NCI-H2196 (cell line): ENCODE measurements at regions not wholly inside any gene's neighbourhood (a gene's known extent, or its start where the extent isn't known, plus 50 kb on each side); places are given as distances from the start of the nearest gene placed in this dataset.
A peak's percentile ranks its signal among the peaks of the same experiment; 100 is the strongest.
"Not testable (repeated sequence)": the region's sequence is repeated elsewhere in the genome, so short reads cannot be mapped to it uniquely, and the experiment has no call there.

Experiments
- DNase-seq: peaks from one replicate; lab custom pipeline; 2025; ENCODE audit not compliant: unreplicated experiment; lab: John Stamatoyannopoulos, UW

DNA sequence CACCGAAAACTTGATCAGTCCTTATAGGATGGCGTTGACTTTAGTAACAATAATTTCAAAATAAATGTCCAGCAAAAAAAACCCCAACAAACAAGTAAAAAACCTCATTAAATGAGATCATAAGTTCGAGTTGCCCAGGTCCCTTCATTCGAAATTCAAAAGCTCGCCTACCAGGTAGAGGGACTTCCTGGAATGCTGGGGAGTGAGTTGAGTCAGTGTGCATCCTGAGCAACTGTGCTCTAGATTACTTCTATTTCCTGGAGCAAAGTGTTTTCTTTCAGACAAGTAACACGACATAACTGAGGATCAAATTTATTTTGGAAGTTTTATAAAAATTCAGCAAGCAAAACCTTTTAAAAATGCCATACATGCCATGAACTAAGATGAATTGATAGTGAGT lies 511.9 kb upstream of the CITED2 start:
- no peak for DNase-seq

DNA sequence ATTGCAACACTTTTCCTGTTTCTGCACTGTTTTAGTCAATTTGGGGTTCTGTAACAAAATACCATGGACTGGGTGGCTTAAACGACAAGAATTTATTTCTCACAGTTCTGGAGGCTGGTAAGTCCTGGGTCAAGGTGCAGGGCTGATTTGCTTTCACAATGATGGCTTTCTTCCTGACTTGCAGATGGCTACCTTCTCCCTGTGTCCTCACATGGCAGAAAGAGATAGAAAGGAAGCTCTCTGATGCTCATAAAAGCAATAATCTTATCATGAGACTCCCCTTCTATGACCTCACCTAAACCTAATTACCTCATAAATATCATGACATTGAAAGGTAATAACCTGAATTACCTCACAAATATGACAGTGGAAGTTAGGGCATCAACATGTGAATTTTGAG lies 511.5 kb upstream of the CITED2 start:
- no peak for DNase-seq

- DNase-seq, result no peak
Observed at GRCh38 chr6:139883776-139884175, 509.3 kb upstream of the CITED2 start.

DNA sequence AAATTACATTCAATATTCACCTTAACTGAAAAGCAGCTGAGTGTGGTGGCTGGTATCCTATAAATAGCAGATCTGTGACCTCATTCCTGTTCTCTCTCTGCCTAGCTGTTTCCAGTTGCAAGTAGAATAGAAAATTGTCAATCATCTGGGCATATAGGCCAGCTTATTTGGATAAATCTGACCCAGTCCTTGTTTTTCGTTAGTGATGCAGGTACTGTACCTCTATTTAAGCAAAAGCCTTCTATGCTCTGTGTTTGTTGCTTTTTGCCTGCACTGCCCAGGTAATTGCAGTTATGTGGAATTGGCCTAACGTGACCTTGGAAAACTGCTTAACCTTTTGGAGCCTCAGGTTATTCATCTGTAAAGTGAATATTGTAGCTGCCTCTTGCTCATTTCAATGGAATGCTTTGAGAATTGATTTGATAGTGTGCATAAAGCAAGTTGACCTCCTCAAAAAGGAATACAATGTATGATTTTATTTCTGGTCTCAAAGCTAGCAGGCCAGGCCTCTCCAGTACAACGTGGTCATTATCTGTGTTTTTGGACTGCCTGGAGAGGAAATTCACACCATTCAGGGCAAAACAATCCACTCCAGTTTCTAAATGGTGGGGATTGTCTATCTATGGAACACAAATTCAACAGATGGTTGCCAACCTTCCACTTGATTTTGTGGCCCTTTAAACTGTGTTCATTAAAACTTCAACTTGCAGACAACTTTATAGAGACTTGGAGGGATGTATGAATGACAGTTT lies 508.7 kb upstream of the CITED2 start:
- DNase-seq, result no peak

GRCh38 chr6:139882234-139882633 lies 507.8 kb upstream of the CITED2 start:
- no peak for DNase-seq

DNA sequence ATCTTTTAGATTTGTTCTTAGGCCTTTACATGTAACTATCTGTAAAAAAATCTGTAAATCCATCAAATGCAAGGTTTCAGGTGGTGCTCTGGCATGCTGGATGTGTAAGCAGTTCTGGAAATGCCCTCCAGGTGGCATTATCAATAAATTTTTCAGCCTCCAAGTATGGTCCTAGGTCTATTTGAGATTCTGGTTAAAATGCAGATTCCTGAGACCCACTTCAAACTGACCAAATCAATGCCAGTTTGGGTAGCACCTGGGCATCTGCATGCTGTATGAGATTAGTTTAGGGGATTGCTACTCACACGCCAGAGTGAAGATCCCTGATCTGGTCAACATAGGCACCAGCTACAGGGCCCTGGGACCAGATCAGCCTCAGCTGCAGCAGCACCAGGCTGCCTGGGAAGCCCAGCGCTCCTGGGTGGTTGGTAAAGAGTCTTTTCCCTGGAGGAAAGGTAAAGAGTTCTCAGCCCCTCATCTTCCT lies 507.3 kb upstream of the CITED2 start:
- DNase-seq, result peak; percentile 31

DNA sequence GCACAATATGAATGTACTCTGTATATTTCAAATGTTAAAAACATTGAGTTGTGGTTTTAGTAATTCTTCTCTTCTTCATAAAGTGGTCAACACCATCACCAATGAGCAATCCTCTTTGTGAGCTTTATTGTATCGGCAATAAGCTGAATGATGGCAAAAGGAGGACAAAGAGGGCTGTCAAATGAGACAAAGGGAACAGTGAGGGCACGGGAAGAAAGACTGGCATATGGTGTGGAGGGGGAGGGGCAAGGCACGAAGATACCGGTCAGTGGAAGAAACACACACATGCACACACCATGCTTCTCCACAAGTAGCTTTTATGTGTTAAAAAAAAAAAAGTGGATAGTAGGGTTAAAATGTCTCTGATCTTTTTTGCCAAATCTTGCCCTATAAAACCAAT lies 506.8 kb upstream of the CITED2 start:
- no peak for DNase-seq

DNA sequence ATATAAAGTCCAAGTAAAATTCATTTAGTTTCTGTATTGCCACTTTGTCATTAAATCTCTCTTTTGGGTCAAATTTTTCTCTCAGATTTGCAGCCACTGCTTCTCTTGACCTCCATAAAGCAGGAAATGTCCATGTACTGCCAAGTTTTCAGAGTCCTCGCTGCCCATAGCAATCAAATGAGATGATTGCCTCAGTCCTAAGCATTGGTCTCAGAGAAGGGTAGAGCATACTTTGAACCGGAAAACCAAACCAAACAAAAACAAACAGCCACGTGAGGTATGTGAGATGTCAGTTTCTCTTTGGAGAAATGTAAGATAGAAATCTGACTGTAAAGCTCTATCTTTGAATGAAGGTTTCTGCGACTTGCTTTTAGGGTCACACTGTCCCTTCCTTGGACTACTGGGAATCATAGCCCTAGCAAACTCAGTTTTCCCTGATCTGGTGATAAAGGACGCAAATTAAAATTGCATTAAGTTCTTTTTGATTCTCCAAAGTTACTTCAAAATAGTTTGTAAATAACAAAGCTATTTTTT lies 505.4 kb upstream of the CITED2 start:
- DNase-seq, result no peak

DNA sequence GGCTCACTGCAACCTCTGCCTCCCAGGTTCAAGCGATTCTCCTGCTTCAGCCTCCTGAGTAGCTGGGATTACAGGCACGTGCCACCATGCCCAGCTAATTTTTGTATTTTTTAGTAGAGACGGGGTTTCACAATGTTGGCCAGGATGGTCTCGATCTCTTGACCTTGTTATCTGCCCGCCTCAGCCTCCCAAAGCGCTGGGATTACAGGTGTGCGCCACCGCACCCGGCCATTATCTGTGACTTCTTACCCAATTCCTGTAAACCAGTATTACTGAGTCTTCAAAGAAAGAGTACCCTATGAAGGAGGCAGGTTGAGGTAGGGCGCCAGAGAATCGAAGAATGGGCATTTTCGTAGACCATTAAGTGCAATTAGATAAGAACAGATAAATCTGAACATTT lies 504.8 kb upstream of the CITED2 start:
- DNase-seq, result not testable (repeated sequence)

GRCh38 chr6:139877828-139878405 lies 503.5 kb upstream of the CITED2 start:
- no peak for DNase-seq

DNA sequence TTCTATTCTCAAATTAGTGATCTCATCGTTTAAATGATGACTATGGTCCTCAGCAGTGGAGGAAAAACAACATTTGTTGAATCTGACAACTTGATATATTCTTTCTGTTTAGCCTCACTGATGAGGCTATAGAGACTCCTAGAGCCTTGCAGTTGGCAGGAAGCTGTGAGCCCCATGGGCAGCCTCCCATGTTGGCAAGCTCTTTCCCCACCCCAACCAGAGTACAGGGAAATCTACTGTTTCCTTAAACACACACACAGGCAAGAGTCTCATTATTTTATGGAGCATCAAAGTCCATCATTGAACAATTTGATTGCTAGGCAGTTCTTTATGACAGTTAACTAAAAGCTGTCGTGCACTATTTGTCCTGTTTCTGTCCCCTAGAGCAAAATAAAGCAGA lies 498.2 kb upstream of the CITED2 start:
- DNase-seq, result no peak

GRCh38 chr6:139871803-139872510 lies 497.5 kb upstream of the CITED2 start:
- no peak for DNase-seq

- DNase-seq, result no peak
Observed at GRCh38 chr6:139871165-139871710, 496.8 kb upstream of the CITED2 start.

DNA sequence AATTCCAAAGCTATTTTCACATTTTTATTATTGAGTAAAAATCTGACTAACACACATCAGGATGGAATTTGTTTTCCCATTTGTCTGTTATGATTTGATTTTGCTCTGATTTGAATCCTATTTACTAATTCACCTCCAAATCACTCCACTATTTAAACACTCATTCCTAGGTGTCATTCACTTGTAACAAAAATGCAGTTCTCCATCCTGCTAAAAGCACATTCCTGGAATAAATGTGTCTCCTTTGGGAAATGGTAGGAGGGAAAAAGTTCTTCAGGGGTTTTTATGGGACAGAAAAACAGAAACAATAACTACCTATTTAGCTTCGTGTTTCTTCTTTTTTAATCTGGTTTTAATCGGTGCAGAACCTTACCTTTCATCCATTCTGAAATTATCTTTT lies 494.1 kb upstream of the CITED2 start:
- DNase-seq, result no peak

DNA sequence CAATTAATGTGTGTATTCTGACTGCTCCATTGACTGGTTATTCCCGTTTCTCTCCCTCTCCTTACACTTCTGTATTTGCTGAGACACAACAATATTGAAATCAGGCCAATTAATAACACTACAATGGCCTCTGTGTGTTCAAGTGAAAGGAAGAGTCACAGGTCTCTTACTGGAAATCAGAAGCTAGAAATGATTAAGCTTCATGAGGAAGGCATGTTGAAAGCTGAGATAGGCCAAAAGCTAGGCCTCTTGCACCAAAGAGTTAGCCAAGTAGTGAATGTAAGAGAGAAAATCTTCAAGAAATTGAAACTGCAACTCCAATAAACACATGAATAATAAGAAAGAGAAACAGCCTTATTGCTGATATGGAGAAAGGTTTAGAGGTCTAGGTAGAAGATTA lies 489.5 kb upstream of the CITED2 start:
- no peak for DNase-seq

DNA sequence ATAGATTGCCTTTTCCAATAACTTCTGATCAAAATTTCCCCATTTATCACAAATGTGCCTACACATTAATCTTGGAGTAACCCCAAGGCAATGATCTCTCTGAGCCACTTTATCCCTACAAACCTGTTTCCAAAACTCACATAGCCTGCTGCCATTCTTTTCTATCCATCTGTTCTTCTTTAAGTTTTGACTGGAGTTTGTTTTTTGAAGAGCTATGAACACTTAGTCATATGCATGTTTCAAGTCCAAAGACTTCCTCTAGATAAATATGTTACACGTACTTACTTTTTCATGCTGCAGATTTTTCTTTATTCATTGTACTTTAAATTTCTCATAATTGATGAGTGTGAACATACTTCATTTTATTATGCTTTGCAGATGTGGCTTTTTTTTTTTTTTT lies 488.9 kb upstream of the CITED2 start:
- no peak for DNase-seq

DNA sequence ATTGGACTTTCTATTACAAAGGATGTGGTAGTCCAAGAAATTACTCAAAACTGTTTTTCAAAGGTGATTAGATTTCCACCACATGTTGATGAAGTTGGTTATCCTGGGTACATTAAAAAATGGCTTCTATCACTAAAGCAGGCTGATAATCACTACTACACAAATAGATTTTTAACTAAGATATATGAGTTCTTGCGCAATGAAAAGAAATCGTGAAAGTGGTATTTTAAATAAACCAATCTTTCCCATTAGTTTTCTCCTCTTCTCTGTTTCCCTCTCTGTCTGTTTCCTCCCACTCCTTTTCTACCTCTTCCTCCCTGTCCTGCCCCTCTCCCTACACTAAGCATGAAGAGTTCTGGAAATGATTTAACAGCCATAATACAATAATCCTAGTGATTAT lies 487.9 kb upstream of the CITED2 start:
- no peak for DNase-seq

GRCh38 chr6:139860203-139860602 lies 485.8 kb upstream of the CITED2 start:
- no peak for DNase-seq

DNA sequence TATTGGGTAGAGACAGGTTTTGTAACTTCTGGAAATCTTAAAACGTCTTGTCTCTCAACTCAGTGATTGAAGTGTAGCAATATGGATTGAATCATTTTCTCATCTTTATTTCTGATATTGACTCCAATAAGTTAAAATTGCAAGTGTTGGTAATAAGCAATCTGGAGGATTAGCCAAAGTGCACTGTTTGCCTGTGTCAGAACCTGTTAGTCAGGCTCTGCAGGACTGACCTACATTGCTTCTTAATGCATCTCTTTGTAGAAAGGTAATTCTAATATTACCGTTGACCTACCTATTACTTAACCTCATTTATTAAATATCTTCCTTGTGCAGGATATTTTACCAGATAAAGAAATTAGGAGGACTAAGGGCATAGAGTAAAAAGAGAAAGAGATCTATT lies 484.0 kb upstream of the CITED2 start:
- DNase-seq, result no peak

DNA sequence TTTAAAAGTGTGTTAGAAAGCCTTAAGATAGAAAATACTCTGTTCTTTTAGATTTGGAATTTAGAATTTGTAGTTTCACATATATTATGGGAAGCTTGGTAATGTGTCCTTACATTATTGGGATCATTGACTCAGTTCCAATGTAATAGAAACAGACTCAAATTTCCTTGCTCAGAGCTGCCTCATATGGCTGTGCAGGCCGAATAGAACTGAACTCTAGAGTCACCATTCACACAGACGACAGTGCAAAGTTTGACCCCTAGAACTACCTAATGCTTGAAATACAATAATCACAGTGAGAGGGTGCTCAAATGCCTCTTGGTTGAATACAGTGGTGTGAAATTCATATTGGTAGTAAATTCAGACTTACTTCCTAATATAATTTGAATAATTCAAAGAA lies 482.7 kb upstream of the CITED2 start:
- no peak for DNase-seq

GRCh38 chr6:139856562-139856961 lies 482.1 kb upstream of the CITED2 start:
- DNase-seq, result no peak
